Stomach (tissue), 8 donors: ENCODE measurements at regions not wholly inside any gene's neighbourhood (a gene's known extent, or its start where the extent isn't known, plus 50 kb on each side); places are given as distances from the start of the nearest gene placed in this dataset.

ENCODE experiments used
- DNase-seq, 2 donors: peaks; one replicate each; pipeline versions ENCODE4 v3.0.0 to v3.0.0-alpha.2; 2013 to 2019
- H3K27ac ChIP-seq, 5 donors: fragments of 200-600 bp in 4 of 5; sonication (generic) in 4 of 5; one replicate each; pipeline ENCODE4 v1.5.1; 2013 to 2019; ENCODE audit warnings: mild to moderate bottlenecking in 1 of 5, moderate library complexity in 1 of 5
- H3K27me3 ChIP-seq, 3 donors: fragments of 200-600 bp; sonication (generic); one replicate each; pipeline ENCODE4 v1.5.1; 2017 to 2019; ENCODE audit warnings: mixed run types in 1 of 3
- H3K36me3 ChIP-seq, 4 donors: fragments of 200-600 bp; sonication (generic); 1 replicate in 3 of 4; 2 replicates in 1 of 4; pipeline ENCODE4 v1.5.1; 2016 to 2019
- H3K4me1 ChIP-seq, 4 donors: fragments of 200-600 bp; sonication (generic); one replicate each; pipeline ENCODE4 v1.5.1; 2016 to 2019
- H3K4me3 ChIP-seq, 4 donors: fragments of 200-600 bp; sonication (generic) in 3 of 4; one replicate each; pipeline ENCODE4 v1.5.1; 2016 to 2019; ENCODE audit warnings: mild to moderate bottlenecking in 1 of 4
- H3K9me3 ChIP-seq, 4 donors: fragments of 200-600 bp; sonication (generic); one replicate each; pipeline ENCODE4 v1.5.1; 2016 to 2019
- CTCF ChIP-seq, 7 experiments: fragments of 450-650 bp in 4 of 7; fragments of 200-600 bp in 3 of 7; sonication (generic) in 3 of 7; IDR thresholded peaks; one replicate each; pipeline ENCODE4 v1.5.1; 2016 to 2019; ENCODE audit warnings: antibody characterized with exemption in 7 of 7, control low read depth in 2 of 7, mild to moderate bottlenecking in 1 of 7
- EP300 ChIP-seq: sonication (generic); formaldehyde crosslinking; IDR thresholded peaks from one replicate; pipeline ENCODE4 v1.6.1; 2017; ENCODE audit warnings: antibody characterized with exemption
- POLR2A ChIP-seq, 4 donors: fragments of 450-650 bp; IDR thresholded peaks; one replicate each; pipeline ENCODE4 v1.6.1; 2016; ENCODE audit warnings: antibody characterized with exemption in 4 of 4, control low read depth in 2 of 4, mild to moderate bottlenecking in 1 of 4, moderate library complexity in 1 of 4
- POLR2AphosphoS5 ChIP-seq, 3 donors: sonication (generic); formaldehyde crosslinking; IDR thresholded peaks; one replicate each; pipeline ENCODE4 v1.6.1; 2016; ENCODE audit warnings: antibody characterized with exemption in 3 of 3
- WGBS, 5 donors: extraction: QIAGEN DNeasy Blood & Tissue Kit in 3 of 5; methylation state at CpG; one replicate each; pipeline versions ENCODE4 v1.1.5 to v1.1.7; 2013 to 2018; 5-methylcytosine and 5-hydroxymethylcytosine counted together
- intact Hi-C: fragments of 100-400 bp; cut with DNase I; formaldehyde crosslinking; loops from one replicate; pipeline ENCODE4 v1.15.1; 2023; ENCODE audit warnings: low total_unique reads
- donor health status: healthy with polysubstance abuse.
- donor health status: Bipolar disorder and iron deficiency.
- donor health status: healthy.

DNA sequence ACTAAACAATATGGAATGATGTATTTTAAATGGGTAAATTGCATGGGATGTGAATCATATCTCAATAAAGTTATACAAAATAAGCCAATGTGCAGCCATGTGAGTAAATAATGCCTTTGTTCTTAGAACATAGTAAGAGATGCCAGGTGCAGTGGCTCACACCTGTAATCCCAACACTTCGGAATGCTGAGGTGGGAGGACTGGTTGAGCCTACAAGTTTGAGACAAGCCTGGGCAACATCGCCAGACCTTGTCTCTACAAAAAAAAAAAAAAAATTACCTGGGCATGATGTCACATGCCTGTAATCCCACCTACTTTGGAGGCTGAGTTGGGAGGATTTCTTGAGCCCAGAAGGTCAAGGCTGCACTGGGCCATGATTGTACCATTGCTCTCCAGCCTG lies 230.7 kb downstream of the RFC3 start:
- Histone ChIP-seq H3K36me3 (no peaks in the 10 kb centered on the region), H3K9me3 (peaks cover 0 to 6% (median 2%) of the 10 kb centered on the region in 4 donors), H3K27me3 (no peaks in the 10 kb centered on the region), H3K4me3 (no peak overlapping the region), H3K27ac (no peak overlapping the region), H3K4me1 (no peaks in the 10 kb centered on the region)
- no peak for TF ChIP-seq CTCF (IDR thresholded peaks at IDR 0.05)
- no peak for TF ChIP-seq POLR2A (IDR thresholded peaks at IDR 0.05)
- no peak for TF ChIP-seq EP300
- no peak for TF ChIP-seq POLR2AphosphoS5 (IDR thresholded peaks at IDR 0.05)
- intact Hi-C loops = no loop called here
- DNase-seq = no peak
- WGBS, 5 donors = 84 to 94% (median 90%) methylated on average over 2 of the region's 2 CpGs

DNA sequence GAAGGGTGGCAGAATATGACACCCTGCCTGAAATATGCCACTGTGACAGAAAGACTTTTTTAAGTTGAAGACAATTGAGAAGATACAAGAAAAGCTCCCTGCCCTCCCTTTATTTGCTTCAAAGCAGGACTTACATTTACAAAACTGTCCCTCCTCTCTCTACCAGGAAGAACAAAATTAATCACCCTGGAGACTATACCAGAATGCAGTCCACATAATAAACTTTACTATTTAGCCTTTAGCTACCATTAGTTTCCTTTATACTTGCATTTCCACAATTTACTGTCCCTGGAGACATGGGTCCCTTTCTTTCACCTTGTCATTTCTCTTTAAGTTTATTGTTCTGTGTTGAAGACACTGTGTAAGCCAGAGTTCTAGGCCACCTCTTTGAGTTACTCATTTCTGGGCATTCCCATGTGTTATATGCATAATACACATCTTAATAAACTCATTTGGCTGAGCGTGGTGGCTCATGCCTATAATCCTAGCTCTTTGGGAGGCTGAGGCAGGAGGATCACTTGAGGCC lies 238.8 kb downstream of the RFC3 start:
- no peaks in the 10 kb centered on the region for H3K4me1 ChIP-seq

GRCh38 chr13:34064456-34065205 lies 246.7 kb downstream of the RFC3 start:
- Histone ChIP-seq H3K36me3 (no peaks in the 10 kb centered on the region), H3K4me3 (no peak overlapping the region), H3K9me3 (no peaks in the 10 kb centered on the region), H3K4me1 (no peaks in the 10 kb centered on the region), H3K27ac (no peak overlapping the region), H3K27me3 (no peaks in the 10 kb centered on the region)
- no peak for DNase-seq
- TF ChIP-seq CTCF (IDR thresholded peaks at IDR 0.05) (no peak), POLR2A (IDR thresholded peaks at IDR 0.05) (no peak), EP300 (no peak), POLR2AphosphoS5 (IDR thresholded peaks at IDR 0.05) (no peak)
- intact Hi-C loops = no loop called here
- 75 to 84% (median 80%) methylated on average over 2 of the region's 2 CpGs for WGBS, 5 donors

More for the DNA sequence above, 238.8 kb downstream of the RFC3 start:
- WGBS, 5 donors = 80 to 100% (median 89%) methylated on average over 1 of the region's 1 CpG
- TF ChIP-seq EP300 (no peak), CTCF (IDR thresholded peaks at IDR 0.05) (no peak), POLR2A (IDR thresholded peaks at IDR 0.05) (no peak), POLR2AphosphoS5 (IDR thresholded peaks at IDR 0.05) (no peak)
- Histone ChIP-seq H3K27me3 (no peaks in the 10 kb centered on the region), H3K4me3 (no peak overlapping the region), H3K36me3 (no peaks in the 10 kb centered on the region), H3K27ac (no peak overlapping the region), H3K9me3 (peaks cover 0 to 10% (median 0%) of the 10 kb centered on the region in 4 donors)
- intact Hi-C loops = no loop called here
- no peak for DNase-seq

DNA sequence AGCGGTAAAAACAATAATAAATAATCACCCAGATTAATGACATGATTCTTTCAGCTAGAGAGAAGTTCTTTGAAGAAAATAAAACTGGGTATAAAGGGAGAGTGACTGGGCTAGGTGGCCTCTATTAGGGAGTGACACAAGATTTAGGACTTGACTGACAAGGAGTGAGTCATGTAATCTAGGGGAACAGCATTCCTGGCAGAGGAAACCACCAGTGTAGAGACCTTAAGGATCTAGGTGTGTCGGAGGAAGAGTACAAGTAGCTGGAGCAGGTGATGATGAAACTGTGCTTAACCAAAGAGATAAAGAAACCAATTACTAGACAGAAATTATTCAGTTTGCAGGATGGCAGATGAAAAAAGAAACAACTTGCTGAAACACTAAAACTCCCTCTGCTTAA lies 248.0 kb downstream of the RFC3 start:
- intact Hi-C loops = no loop called here
- DNase-seq = no peak
- 85 to 94% (median 86%) methylated on average over 2 of the region's 2 CpGs for WGBS, 5 donors
- Histone ChIP-seq H3K27ac (no peak overlapping the region), H3K9me3 (no peaks in the 10 kb centered on the region), H3K36me3 (no peaks in the 10 kb centered on the region), H3K27me3 (no peaks in the 10 kb centered on the region), H3K4me3 (no peak overlapping the region), H3K4me1 (no peaks in the 10 kb centered on the region)
- TF ChIP-seq CTCF (IDR thresholded peaks at IDR 0.05) (no peak), EP300 (no peak), POLR2A (IDR thresholded peaks at IDR 0.05) (no peak), POLR2AphosphoS5 (IDR thresholded peaks at IDR 0.05) (no peak)
